Fibroblast of pulmonary artery (primary cell): ENCODE measurements at regions not wholly inside any gene's neighbourhood (a gene's known extent, or its start where the extent isn't known, plus 50 kb on each side); places are given as distances from the start of the nearest gene placed in this dataset.
"Not testable (repeated sequence)": the region's sequence is repeated elsewhere in the genome, so short reads cannot be mapped to it uniquely, and the experiment has no call there.

ENCODE experiments used
- DNase-seq: peaks from one replicate; pipeline ENCODE4 v3.0.0-alpha.2; 2010; ENCODE audit warnings: low read depth
- H3K4me3 ChIP-seq: replicated peaks from 2 replicates; pipeline ENCODE4 v1.5.1; 2011; ENCODE audit warnings: low read depth, mild to moderate bottlenecking, control low read depth, low read length, moderate library complexity
- TF ChIP-seq, protein P1 (sequence below): IDR thresholded peaks from 2 replicates; pipeline ENCODE4 v1.5.1; 2011; ENCODE audit warnings: mild to moderate bottlenecking, control low read depth, low read length, inconsistent platforms; ENCODE audit errors: missing control alignments

DNA sequence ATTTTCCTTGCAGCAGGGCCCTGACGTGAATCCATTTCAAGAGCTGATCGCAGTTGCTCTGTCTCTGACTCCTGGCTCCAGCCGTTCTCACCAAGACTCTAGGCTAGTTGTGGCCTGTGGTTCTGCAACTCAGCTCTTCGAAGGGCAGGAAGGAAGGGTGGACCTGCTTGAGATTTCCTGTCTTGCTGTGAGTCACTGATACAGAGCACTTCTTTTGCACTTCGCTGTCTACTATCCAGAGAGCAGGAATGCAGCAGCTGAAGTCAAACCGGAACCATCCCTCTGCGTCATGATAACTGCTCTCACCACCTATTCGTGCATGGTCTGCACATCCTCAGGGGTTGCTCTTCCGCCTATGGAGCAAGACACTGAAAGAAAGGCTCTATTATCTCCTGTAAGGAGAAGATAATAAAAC is 59.7 kb downstream of the RAP2B start:
- peak overlapping the region; percentile 17 for H3K4me3 ChIP-seq
- TF ChIP-seq, protein P1, sequence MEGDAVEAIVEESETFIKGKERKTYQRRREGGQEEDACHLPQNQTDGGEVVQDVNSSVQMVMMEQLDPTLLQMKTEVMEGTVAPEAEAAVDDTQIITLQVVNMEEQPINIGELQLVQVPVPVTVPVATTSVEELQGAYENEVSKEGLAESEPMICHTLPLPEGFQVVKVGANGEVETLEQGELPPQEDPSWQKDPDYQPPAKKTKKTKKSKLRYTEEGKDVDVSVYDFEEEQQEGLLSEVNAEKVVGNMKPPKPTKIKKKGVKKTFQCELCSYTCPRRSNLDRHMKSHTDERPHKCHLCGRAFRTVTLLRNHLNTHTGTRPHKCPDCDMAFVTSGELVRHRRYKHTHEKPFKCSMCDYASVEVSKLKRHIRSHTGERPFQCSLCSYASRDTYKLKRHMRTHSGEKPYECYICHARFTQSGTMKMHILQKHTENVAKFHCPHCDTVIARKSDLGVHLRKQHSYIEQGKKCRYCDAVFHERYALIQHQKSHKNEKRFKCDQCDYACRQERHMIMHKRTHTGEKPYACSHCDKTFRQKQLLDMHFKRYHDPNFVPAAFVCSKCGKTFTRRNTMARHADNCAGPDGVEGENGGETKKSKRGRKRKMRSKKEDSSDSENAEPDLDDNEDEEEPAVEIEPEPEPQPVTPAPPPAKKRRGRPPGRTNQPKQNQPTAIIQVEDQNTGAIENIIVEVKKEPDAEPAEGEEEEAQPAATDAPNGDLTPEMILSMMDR: no peak
- DNase-seq: peak; percentile 100

DNA sequence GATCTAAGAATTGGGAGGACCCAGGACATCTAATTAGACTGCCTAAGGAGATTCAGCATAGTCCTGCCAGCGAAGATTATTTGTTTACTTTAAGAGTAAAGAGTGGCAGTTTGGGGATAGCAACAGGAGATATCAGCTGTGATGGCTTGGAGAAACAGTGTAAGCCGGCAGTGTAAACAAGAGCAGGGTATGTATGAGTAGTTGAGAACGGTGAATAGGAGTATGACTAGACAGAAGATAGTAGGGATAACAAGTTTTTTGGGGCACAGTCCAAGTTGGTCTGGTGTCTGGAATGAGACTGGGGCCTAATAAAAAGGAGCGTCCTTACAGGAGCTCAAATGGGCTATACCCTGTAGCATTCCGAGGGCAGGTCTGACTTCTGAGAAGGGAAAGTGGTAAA is 64.9 kb downstream of the RAP2B start:
- H3K4me3 ChIP-seq, DNase-seq: not testable (repeated sequence)

DNA sequence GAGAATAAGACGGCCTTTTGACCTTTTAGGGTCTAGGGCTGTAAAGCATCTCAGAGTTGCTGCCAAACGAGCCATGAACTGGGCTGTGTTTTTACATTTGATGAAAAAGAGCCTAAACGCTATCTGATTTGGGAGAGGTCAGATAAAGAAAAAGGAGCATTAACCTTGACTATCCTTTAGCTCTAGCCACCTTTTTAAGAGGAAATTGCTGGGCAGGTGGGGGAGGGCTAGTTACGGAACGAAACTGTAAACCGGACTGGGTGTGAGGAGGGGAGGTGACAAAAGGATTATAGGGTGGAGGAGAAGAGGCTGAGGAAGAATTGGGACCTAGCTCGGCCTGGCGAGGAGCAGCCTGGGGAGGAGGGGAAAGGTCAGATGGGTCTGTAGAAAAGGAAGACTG is 68.4 kb downstream of the RAP2B start:
- not testable (repeated sequence) for DNase-seq, H3K4me3 ChIP-seq

DNA sequence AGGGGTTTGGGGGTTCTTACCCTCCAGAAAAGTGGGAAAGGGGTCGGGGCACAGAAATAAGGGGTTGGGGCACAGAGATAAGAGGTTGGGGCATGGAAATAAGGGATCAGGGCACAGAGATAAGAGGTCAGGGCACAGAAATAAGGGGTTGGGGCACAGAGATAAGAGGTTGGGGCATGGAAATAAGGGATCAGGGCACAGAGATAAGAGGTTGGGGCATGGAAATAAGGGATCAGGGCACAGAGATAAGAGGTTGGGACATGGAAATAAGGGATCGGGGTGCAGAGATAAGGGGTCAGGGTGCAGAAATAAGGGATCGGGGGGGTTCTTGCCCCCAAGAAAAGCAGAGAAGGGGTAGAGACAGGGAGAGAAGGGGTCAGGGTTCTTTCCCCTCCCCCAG is 69.2 kb downstream of the RAP2B start:
- not testable (repeated sequence) for DNase-seq, H3K4me3 ChIP-seq

DNA sequence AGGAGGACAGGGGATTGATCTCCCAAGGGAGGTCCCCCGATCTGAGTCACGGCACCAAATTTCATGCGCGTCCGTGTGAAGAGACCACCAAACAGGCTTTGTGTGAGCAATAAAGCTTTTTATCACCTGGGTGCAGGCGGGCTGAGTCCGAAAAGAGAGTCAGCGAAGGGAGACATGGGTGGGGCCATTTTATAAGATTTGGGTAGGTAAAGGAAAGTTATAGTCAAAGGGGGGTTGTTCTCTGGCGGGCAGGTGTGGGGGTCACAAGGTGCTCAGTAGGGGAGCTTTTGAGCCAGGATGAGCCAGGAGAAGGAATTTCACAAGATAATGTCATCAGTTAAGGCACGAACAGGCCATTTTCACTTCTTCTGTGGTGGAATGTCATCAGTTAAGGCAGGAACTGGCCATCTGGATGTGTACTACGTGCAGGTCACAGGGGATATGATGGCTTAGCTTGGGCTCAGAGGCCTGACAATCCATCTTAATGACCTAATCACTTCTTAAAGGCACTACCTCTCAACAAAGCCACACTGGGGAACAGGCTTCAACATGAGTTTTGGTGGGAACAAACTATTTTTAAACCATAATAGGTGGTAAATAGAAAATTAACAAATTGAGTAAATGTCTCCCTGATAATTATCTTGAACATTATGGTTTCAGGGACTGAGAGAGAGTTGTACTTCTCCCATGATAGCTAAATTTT is 70.2 kb downstream of the RAP2B start:
- H3K4me3 ChIP-seq, DNase-seq: not testable (repeated sequence)

DNA sequence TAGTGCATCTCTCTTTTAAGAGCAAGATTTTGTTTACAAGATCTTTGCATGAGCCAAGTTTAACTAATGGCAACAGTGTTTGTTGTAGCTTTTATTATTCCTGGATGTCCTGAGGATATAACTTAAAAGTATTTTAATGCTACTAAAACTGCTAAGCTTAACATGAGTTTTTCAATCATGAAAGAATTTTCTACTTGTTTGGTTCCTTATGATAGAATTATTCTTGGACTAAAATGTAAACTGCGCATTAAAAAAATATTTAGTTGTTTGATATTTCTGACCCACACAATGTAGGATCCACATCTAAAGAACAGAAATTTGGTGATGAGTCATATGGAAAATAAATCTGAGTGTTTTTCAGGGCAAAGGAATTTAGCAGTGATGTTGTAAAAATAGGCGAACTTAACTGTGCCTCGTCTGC is 70.8 kb downstream of the RAP2B start:
- H3K4me3 ChIP-seq: no peak overlapping the region
- TF ChIP-seq, protein P1: no peak
- peak; percentile 72 for DNase-seq

DNA sequence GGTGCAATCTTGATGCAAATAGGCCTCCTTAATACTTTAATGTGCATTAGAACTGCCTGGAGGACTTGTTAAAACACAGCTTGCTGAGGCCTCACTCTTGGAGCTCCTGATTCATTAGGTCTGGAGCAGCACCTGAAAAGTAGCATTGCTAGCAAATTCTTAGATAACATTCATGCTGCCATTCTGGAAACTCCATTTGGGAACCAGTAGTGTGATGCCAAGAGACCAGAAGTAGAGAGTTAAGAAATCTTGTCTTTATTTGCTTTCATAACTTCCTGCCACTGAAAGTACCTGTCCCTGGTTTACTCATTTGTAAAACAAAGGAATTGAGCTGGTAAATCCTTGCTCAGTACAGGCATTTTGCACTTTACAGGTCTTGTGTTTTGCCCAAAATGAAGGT is 72.0 kb downstream of the RAP2B start:
- no peak overlapping the region for H3K4me3 ChIP-seq
- DNase-seq: no peak
- TF ChIP-seq, protein P1: no peak

DNA sequence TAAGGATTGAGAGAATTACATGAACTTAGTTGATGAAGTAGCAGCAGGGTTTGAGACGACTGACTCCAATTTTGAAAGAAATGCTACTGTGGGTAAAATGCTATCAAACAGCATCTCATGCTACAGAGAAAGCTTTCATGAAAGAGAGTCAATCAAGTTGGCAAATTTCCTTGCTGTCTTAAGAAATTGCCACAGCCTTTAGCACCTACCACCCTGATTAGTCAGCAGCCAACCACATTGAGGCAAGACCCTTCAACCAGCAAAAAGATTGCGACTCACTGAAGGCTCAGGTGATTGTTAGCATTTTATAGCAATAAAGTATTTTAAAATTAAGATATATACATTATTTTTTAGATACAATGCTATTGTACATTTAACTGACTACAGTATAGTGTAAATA is 80.9 kb downstream of the RAP2B start:
- TF ChIP-seq, protein P1: no peak
- no peak overlapping the region for H3K4me3 ChIP-seq
- no peak for DNase-seq

DNA sequence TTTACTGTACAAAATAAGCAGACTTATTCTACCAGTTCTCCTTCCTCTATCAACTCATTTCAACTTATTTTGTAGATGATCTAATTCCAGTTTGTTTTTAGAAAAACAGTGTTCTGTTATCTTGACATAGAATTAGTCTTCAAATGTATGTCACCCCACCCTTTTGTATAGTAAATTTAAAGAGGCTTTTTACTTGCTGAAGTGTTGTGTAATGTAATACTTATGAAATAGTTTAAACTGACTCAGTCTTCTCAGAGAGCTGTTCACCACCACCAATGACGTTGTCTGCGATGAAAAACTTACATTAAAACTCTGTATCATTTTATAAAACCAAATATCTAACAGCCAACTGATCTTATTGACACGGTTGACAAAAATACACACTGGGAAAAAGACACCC is 82.9 kb downstream of the RAP2B start:
- TF ChIP-seq, protein P1: no peak
- H3K4me3 ChIP-seq: no peak overlapping the region
- DNase-seq: peak; percentile 35
